NB4 (cell line): ENCODE measurements at regions not wholly inside any gene's neighbourhood (a gene's known extent, or its start where the extent isn't known, plus 50 kb on each side); places are given as distances from the start of the nearest gene placed in this dataset.
A peak's percentile ranks its signal among the peaks of the same experiment; 100 is the strongest.

Experiments used
- DNase-seq: peaks from one replicate; pipeline ENCODE4 v3.0.0; 2010; ENCODE audit warnings: low read depth
- H3K4me3 ChIP-seq: one replicate; pipeline ENCODE4 v1.5.1; 2011; ENCODE audit warnings: mild to moderate bottlenecking, low read depth, low read length, moderate library complexity
- CTCF ChIP-seq: IDR thresholded peaks from one replicate; pipeline ENCODE4 v1.5.1; 2012; ENCODE audit warnings: low read depth, low read length
- MAX ChIP-seq: IDR thresholded peaks from 2 replicates; pipeline ENCODE4 v1.6.1; 2011; ENCODE audit warnings: low read depth, low read length
- MYC ChIP-seq: IDR thresholded peaks from 2 replicates; pipeline ENCODE4 v1.6.1; 2011; ENCODE audit warnings: low read depth, low read length
- POLR2A ChIP-seq: IDR thresholded peaks from 2 replicates; pipeline ENCODE4 v1.6.1; 2011; ENCODE audit warnings: mild to moderate bottlenecking; ENCODE audit not compliant: insufficient read length; ENCODE audit errors: extremely low read depth

DNA sequence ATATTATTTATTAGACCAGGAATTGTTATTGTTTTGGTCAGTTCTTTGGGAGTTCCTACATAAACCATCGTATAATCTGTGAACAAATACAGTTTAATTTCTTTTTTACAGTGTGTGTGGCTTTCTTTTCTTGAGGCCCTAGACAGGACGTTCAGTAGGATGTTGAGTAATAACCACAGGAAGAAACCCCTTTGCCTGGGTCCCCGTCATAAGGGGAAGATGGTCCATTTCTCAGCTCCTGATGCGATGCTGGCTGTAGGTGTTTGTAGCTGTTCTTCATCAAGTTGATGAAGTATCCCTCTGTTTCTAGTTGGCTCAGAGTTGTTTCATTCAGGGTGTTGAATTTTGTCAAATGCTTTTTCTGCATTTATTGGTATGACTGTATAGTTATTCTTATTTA lies 219.7 kb upstream of the ADARB2 start:
- no peak overlapping the region for H3K4me3 ChIP-seq

GRCh38 chr10:1954300-1954699 lies 217.0 kb upstream of the ADARB2 start:
- DNase-seq, result no peak
- H3K4me3 ChIP-seq, result no peak overlapping the region
- TF ChIP-seq CTCF (no peak), MAX (no peak), MYC (no peak), POLR2A (no peak)

More for the DNA sequence above, 219.7 kb upstream of the ADARB2 start:
- TF ChIP-seq MYC, result no peak
- no peak for TF ChIP-seq MAX
- no peak for TF ChIP-seq CTCF
- peak; percentile 59 for DNase-seq

GRCh38 chr10:1952126-1953095 lies 215.1 kb upstream of the ADARB2 start:
- H3K4me3 ChIP-seq, result no peak overlapping the region
- TF ChIP-seq MYC (no peak), MAX (no peak), CTCF (no peak), POLR2A (no peak)
- no peak for DNase-seq

DNA sequence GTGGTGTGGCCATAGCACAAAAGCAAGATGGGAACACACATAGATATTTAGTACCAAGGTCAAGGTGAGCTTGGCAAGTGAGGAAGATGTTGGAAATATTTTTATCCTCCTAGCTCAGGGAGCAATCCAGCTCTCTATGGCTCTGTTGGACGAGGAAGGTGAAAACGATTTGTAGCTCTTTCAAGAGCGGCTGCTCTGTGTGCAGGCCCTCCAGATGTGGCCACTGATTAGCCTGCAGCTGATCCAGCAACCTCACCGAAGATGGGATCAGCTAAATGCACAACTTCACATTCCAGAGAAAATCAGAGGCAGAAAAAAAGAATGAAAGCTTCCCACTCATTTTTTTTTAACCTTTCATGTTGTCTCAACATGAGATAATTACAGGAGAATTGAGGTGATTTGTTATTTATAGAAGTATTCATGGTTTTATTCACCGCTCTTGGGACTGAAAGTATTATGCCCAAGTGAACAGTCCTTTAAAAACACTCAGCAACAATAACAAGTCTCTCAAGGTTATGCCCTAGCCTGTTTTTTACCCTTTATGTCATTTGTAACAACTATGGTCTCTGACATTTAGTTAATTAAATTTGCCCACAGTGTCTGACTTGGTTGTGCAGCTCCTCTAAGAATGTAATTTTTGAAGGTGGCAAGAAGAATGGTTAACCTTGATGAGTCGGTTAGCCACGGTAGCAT lies 213.6 kb upstream of the ADARB2 start:
- no peak overlapping the region for H3K4me3 ChIP-seq
- no peak for DNase-seq
- TF ChIP-seq CTCF, result no peak
- no peak for TF ChIP-seq MAX
- TF ChIP-seq MYC, result no peak
- TF ChIP-seq POLR2A, result no peak

GRCh38 chr10:1947464-1948003 lies 210.2 kb upstream of the ADARB2 start:
- no peak for DNase-seq
- no peak overlapping the region for H3K4me3 ChIP-seq
- TF ChIP-seq MYC (no peak), MAX (no peak), CTCF (no peak), POLR2A (no peak)
